ENCODE measurements at regions not wholly inside any gene's neighbourhood (a gene's known extent, or its start where the extent isn't known, plus 50 kb on each side); places are given as distances from the start of the nearest gene placed in this dataset.

DNA sequence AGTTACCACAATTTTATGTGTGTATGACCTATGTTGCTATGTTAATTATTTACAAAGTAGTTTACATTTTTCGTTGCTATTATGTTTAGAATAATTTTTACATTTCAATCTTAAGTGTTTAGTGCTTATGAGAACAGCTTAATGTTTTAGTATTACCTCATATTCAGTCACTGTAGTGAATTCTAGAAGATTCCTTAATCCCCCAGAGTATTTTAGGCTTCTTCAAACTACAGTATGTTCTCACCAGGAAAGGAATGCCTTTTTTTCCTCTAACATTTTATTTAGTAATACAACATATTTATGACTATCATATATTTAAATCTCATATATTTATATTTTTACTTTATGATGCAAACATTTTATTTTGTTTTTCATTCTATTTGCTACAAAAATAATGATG lies 612.1 kb upstream of the KLHL1 start:
- no peak for TF ChIP-seq GATA3 (IDR thresholded peaks at IDR 0.05; ENCODE audit: low read depth, low read length)
- TF ChIP-seq GATA2 (IDR thresholded peaks at IDR 0.05; ENCODE audit: low read depth, low read length), result no peak
